ENCODE measurements at regions not wholly inside any gene's neighbourhood (a gene's known extent, or its start where the extent isn't known, plus 50 kb on each side); places are given as distances from the start of the nearest gene placed in this dataset.
"Not testable (repeated sequence)": the region's sequence is repeated elsewhere in the genome, so short reads cannot be mapped to it uniquely, and the experiment has no call there.

DNA sequence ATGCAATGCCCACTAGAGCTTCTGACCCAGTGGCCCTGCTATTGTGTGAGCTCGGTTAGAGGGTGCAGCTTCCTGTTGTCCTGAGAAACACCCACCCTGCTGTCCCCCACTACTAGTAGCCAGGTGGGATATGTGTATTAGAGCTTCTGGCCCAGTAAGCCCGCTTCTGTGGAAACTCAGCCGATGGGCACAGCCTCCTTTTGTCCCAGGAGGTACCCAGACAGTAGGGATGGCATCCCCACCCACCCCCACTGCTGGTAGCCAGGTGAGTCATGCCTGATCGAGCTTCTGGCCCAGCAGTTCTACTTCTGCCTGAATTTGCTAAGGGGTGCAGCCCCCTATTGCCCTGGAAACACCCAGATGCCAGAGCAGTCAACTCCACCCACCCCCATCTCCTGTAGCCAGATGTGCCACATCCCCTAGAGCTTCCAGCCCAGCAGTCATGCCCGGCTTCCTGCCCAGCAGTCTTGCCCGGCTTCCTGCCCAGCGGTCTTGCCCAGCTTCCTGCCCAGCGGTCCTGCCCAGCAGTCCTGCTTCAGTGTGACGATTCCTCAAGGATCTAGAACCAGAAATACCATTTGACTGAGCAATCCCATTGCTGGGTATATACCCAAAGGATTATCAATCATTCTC, 162.7 kb upstream of the KLF8 start:
- H3K27ac Mint-ChIP-seq: no peak overlapping the region
- peaks cover 5 to 8% of the 10 kb centered on the region in 2 donors for H3K4me1 Mint-ChIP-seq (ENCODE audit: low read depth in 2 of 2)
- H3K4me3 Mint-ChIP-seq: no peak overlapping the region
- no peaks in the 10 kb centered on the region for H3K9me3 Mint-ChIP-seq
- H3K27me3 Mint-ChIP-seq: no peaks in the 10 kb centered on the region
- no peak for ATAC-seq (replicated peaks)
- no peak for DNase-seq
- H3K36me3 Mint-ChIP-seq (ENCODE audit: insufficient read depth): no peaks in the 10 kb centered on the region

DNA sequence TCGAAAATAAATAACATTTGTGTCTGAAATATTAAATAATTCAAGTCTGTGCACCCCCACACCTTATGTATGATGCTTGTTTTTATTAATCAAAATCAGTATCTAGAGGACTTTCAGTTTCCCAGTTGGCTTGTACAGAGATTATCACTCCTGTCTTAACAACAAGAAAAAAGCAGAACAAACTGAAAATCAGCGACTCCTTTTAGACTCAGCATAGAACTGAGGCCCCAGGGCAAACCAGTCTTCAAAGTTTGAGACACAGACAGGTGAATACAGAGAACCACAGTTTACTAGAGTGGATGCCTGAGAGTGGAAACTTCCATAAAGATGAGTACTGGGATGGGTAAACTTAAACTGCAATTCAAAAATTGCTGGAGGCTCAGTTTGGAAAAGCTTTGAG, 142.8 kb upstream of the KLF8 start:
- DNase-seq (no peak), ATAC-seq (replicated peaks) (no peak)
- H3K27ac Mint-ChIP-seq: no peak overlapping the region
- no peaks in the 10 kb centered on the region for H3K4me1 Mint-ChIP-seq (ENCODE audit: low read depth in 2 of 2)
- H3K27me3 Mint-ChIP-seq: no peaks in the 10 kb centered on the region
- no peak overlapping the region for H3K4me3 Mint-ChIP-seq
- H3K36me3 Mint-ChIP-seq (ENCODE audit: insufficient read depth): no peaks in the 10 kb centered on the region
- H3K9me3 Mint-ChIP-seq: no peaks in the 10 kb centered on the region

DNA sequence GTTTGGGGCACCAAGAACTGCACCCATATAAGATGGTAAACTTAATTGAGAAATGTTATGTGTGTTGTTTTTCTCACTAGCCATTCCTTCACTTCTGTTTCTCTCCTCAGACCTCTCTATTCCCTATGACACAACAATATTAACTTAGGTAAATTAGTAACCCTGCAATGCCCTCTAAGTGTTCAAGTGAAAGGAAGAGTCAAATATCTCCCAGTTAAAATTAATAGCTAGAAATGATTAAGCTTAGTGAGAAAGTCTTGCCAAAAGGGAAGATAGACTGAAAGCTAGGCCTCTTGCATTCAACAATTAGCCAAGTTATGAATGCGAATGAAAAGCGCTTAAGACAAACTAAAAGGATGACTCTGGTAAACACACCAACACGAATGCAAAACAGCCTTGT, 132.9 kb upstream of the KLF8 start:
- Mint-ChIP-seq H3K27ac (no peak overlapping the region), H3K4me1 (ENCODE audit: low read depth in 2 of 2) (no peaks in the 10 kb centered on the region), H3K9me3 (no peaks in the 10 kb centered on the region), H3K36me3 (ENCODE audit: insufficient read depth) (no peaks in the 10 kb centered on the region), H3K27me3 (no peaks in the 10 kb centered on the region), H3K4me3 (no peak overlapping the region)
- DNase-seq (no peak), ATAC-seq (replicated peaks) (no peak)

DNA sequence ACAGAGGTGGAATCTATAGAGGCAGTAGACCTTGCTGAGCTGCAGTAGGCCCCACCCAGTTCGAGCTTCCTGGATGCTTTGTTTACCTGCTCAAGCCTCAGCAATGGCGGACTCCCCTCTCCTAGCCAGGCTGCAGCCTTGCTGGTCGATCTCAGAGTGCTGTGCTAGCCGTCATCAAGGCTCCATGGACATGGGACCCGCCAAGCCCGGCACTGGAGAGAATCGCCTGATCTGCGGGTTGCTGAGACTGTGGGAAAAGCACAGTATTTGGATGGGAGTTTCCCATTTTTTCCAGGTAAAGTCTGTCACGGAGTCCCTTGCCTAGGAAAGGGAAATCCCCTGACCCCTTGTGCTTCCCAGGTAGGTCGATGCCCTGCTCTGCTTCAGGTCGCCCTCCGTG, 124.8 kb upstream of the KLF8 start:
- no peak overlapping the region for H3K4me3 Mint-ChIP-seq

DNA sequence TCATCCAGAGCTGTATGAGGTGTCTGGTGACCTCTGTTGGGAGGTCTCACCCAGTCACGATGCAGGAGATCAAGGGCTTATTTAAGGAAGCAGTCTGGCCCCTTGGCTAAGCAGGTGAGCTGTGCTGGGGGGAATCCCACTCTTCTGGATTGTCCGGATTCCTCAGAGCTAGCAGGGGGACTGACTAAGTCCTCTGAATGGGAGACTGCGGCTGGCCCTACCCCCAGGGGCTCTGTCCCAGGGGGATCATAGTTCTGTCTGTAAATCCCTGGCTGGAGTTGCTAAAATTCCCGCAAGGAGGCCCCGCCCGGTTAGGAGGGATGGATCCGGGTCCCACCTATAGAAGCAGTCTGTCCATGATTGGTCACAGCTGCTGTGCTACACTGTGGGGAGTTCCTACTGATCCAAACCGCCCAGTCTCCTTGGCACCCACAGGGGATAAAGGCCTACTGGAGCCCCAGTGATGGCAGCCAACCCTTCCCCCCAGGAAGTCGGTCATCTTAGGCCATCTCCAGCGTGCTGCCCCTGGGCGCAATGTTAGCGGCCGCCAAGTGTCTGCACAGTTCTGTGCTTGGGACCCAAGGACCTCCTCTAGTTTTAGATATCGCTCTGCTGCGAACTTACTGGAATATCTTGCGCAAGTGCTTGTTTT, 118.2 kb upstream of the KLF8 start:
- Mint-ChIP-seq H3K4me1 (ENCODE audit: low read depth in 2 of 2) (no peaks in the 10 kb centered on the region), H3K4me3 (no peak overlapping the region), H3K36me3 (ENCODE audit: insufficient read depth) (no peaks in the 10 kb centered on the region), H3K9me3 (no peaks in the 10 kb centered on the region), H3K27ac (no peak overlapping the region), H3K27me3 (no peaks in the 10 kb centered on the region)
- no peak for ATAC-seq (replicated peaks)
- DNase-seq: no peak

More for the DNA sequence above, 124.8 kb upstream of the KLF8 start:
- no peaks in the 10 kb centered on the region for H3K27me3 Mint-ChIP-seq
- H3K9me3 Mint-ChIP-seq: peaks cover 0 to 3% of the 10 kb centered on the region in 2 donors
- no peaks in the 10 kb centered on the region for H3K36me3 Mint-ChIP-seq (ENCODE audit: insufficient read depth)
- ATAC-seq (replicated peaks) (no peak), DNase-seq (no peak)
- H3K4me1 Mint-ChIP-seq (ENCODE audit: low read depth in 2 of 2): no peaks in the 10 kb centered on the region
- no peak overlapping the region for H3K27ac Mint-ChIP-seq

DNA sequence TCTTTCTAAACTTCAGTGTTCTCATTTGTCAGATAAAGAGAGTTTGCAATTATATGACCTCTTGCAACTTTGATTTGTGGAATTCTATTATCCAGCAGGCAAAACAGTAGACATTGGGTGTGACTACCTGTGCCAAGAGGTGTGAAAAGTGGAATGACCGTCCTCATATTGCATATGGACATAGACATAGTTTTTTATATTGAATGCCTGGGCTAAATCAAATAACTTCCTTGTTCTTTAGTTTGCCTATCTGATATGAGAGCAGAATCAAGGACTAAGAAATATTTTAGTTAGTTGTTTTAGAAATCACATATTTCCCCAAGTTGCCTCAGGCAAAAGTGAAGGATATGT, 117.7 kb upstream of the KLF8 start:
- Mint-ChIP-seq H3K9me3 (no peaks in the 10 kb centered on the region), H3K27me3 (no peaks in the 10 kb centered on the region), H3K36me3 (ENCODE audit: insufficient read depth) (no peaks in the 10 kb centered on the region), H3K4me1 (ENCODE audit: low read depth in 2 of 2) (no peaks in the 10 kb centered on the region), H3K27ac (no peak overlapping the region), H3K4me3 (no peak overlapping the region)
- DNase-seq: no peak
- ATAC-seq (replicated peaks): no peak

DNA sequence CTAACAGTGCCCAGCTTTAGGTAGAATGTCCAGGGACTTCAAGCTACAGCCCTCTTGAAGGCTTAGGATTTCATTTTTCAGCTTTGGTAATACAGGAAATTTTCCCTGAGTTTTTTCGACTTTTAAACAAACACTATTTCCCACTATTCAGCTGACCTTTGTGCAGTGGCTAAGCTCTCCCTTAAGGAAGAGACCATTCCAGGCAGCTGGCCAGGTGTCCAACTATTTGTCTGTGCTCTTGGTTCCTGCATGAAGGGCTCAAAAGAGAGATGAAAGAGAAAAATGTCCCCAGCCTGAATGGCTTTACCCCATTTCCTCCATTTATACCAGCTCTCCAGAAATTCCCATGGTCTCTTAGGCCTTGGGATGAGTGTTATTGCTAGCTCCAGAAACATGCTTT, 111.9 kb upstream of the KLF8 start:
- Mint-ChIP-seq H3K9me3 (no peaks in the 10 kb centered on the region), H3K27me3 (no peaks in the 10 kb centered on the region), H3K4me3 (no peak overlapping the region), H3K27ac (no peak overlapping the region), H3K36me3 (ENCODE audit: insufficient read depth) (no peaks in the 10 kb centered on the region), H3K4me1 (ENCODE audit: low read depth in 2 of 2) (no peaks in the 10 kb centered on the region)
- ATAC-seq (replicated peaks): no peak
- DNase-seq: no peak

DNA sequence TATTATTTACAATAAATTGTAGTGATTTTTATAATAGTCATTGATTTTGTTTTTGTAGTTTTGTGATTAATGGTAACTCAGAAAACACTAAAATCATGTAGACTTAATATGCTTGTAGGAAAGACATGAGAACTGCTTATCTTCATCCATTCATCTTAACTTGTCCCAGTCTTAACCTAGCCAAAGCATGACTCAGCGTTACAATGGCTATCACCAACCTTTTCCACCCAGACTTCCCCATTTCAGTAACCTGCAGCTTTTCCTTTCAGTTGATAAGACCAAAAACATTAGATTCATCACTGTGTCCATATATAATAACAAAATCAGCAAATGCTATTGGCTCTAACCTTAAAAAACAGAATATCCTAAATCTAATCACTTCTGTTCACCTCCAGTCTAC, 106.2 kb upstream of the KLF8 start:
- Mint-ChIP-seq H3K36me3 (ENCODE audit: insufficient read depth) (no peaks in the 10 kb centered on the region), H3K27ac (no peak overlapping the region), H3K9me3 (peaks cover 6 to 7% of the 10 kb centered on the region in 2 donors), H3K4me1 (ENCODE audit: low read depth in 2 of 2) (no peaks in the 10 kb centered on the region), H3K4me3 (no peak overlapping the region), H3K27me3 (no peaks in the 10 kb centered on the region)
- DNase-seq (no peak), ATAC-seq (replicated peaks) (no peak)

DNA sequence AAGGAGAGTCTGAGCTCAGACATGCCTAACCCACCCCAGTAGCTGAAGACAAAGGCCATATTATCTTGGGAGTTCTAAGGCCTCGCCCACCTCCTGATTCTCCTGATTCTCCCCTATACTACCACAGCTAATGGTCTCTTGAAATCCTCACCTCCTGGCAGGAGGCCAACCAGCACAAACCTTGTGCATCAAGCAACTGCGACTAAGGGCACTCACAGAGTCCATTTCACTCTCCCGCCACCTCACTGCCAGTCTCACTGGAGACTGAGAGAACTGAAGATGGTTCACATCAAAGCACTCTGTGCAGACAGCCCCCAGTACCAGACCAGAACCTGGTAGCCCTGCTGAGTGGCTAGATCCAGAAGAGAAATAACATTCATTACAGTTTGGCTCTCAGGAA, 102.1 kb upstream of the KLF8 start:
- H3K4me3 Mint-ChIP-seq: no peak overlapping the region
- H3K9me3 Mint-ChIP-seq: peaks cover 13 to 17% of the 10 kb centered on the region in 2 donors
- no peak for DNase-seq
- no peak overlapping the region for H3K27ac Mint-ChIP-seq
- no peaks in the 10 kb centered on the region for H3K27me3 Mint-ChIP-seq
- no peaks in the 10 kb centered on the region for H3K4me1 Mint-ChIP-seq (ENCODE audit: low read depth in 2 of 2)
- no peaks in the 10 kb centered on the region for H3K36me3 Mint-ChIP-seq (ENCODE audit: insufficient read depth)
- no peak for ATAC-seq (replicated peaks)

DNA sequence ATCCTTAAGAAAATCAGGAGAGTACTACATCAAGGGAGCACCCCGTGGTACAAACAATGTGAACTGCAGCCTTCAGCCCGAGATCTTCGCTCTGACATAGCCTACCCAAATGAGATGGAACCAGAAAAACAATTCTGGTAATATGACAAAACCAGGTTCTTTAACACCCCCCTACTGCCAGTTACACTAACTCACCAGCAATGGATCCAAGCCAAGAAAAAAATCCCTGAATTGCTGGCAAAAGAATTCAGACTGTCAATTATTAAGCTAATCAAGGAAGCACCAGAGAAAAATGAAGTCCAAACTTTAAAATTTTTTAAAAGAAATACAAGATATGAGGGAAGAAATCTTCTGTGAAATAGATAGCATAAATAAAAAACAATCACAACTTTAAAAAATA, 101.7 kb upstream of the KLF8 start:
- ATAC-seq (replicated peaks) (no peak), DNase-seq (no peak)
- H3K4me1 Mint-ChIP-seq (ENCODE audit: low read depth in 2 of 2): no peaks in the 10 kb centered on the region
- peaks cover 13 to 17% of the 10 kb centered on the region in 2 donors for H3K9me3 Mint-ChIP-seq
- H3K27me3 Mint-ChIP-seq: no peaks in the 10 kb centered on the region
- H3K27ac Mint-ChIP-seq: no peak overlapping the region
- H3K4me3 Mint-ChIP-seq: no peak overlapping the region
- H3K36me3 Mint-ChIP-seq (ENCODE audit: insufficient read depth): no peaks in the 10 kb centered on the region

DNA sequence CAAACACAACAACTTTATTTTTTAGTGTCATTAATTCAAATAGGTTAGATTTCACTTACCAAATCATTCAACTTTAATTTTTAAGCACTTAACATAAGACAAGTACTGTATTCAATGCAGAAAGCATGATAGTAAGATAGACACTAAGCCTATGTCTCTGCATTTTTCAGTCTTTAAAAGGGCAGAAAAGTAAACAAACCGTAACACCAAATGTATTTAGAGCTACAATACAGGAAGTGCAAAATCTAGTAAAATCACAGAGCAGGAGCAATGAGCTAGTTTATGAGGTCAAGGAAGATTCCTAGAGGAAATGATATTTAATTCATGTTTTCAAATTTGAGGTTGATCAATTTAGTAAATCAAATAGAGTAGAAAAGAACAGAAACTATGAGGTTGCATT, 68.0 kb upstream of the KLF8 start:
- not testable (repeated sequence) for H3K36me3 Mint-ChIP-seq (ENCODE audit: insufficient read depth); H3K27ac Mint-ChIP-seq; ATAC-seq (replicated peaks); H3K27me3 Mint-ChIP-seq; H3K4me1 Mint-ChIP-seq (ENCODE audit: low read depth in 2 of 2); DNase-seq; H3K9me3 Mint-ChIP-seq; H3K4me3 Mint-ChIP-seq

Data from effector memory CD8-positive, alpha-beta T cell (primary cell).